OCI-LY3 (cell line): ENCODE measurements at regions not wholly inside any gene's neighbourhood (a gene's known extent, or its start where the extent isn't known, plus 50 kb on each side); places are given as distances from the start of the nearest gene placed in this dataset.

Experiments
- H2AFZ ChIP-seq: fragments of 200-600, 300-600 bp; shearing (Covaris generic); 2 replicates; pipeline ENCODE4 v1.6.0; 2014; ENCODE audit warnings: antibody characterized with exemption, low read depth, low read length
- H3K27ac ChIP-seq: fragments of 200-600, 300-600 bp; sonication (generic); 2 replicates; pipeline ENCODE4 v1.5.1; 2014; ENCODE audit warnings: mild to moderate bottlenecking, low read length, moderate library complexity, mixed read lengths
- H3K27me3 ChIP-seq: fragments of 200-600, 300-600 bp; sonication (generic); 2 replicates; pipeline ENCODE4 v1.6.1; 2014; ENCODE audit warnings: low read depth, low read length, mixed read lengths
- H3K36me3 ChIP-seq: fragments of 200-600, 300-600 bp; sonication (generic); replicated peaks from 2 replicates; pipeline ENCODE3; 2014; ENCODE audit warnings: low read depth, low read length, mixed read lengths
- H3K4me1 ChIP-seq: fragments of 300-600, 200-600 bp; sonication (generic); 2 replicates; pipeline ENCODE4 v1.6.1; 2014; ENCODE audit warnings: low read length, mixed read lengths
- H3K4me2 ChIP-seq: fragments of 200-600, 300-600 bp; sonication (generic); 2 replicates; pipeline ENCODE4 v1.6.1; 2014; ENCODE audit warnings: low read length, mixed read lengths
- H3K4me3 ChIP-seq: fragments of 300-600, 200-600 bp; sonication (generic); 2 replicates; pipeline ENCODE4 v1.5.1; 2014; ENCODE audit warnings: antibody characterized with exemption, mild to moderate bottlenecking, low read length, moderate library complexity
- H3K79me2 ChIP-seq: fragments of 300-600, 200-600 bp; shearing (Covaris generic); 2 replicates; pipeline ENCODE4 v1.6.1; 2014; ENCODE audit warnings: mild to moderate bottlenecking, low read length, mixed read lengths
- H3K9ac ChIP-seq: fragments of 300-600, 200-600 bp; shearing (Covaris generic); 2 replicates; pipeline ENCODE4 v1.6.0; 2014; ENCODE audit warnings: mild to moderate bottlenecking, low read length, moderate library complexity
- H3K9me3 ChIP-seq: fragments of 200-600, 300-600 bp; shearing (Covaris generic); 2 replicates; pipeline ENCODE4 v1.6.1; 2014; ENCODE audit warnings: low read length, mixed read lengths; ENCODE audit not compliant: insufficient read depth
- H4K20me1 ChIP-seq: fragments of 200-600, 300-600 bp; sonication (generic); 2 replicates; pipeline ENCODE4 v1.6.1; 2016; ENCODE audit warnings: low read length, mixed read lengths; ENCODE audit not compliant: insufficient read depth
- CTCF ChIP-seq: fragments of 200-600, 300-600 bp; sonication (generic); IDR thresholded peaks from 2 replicates; pipeline ENCODE4 v1.5.1; 2014; ENCODE audit warnings: antibody characterized with exemption, low read length, low read depth
- EZH2phosphoT487 ChIP-seq: fragments of 200-600 bp; shearing (Covaris generic); IDR thresholded peaks from 2 replicates; pipeline ENCODE4 v1.6.1; 2018; ENCODE audit warnings: antibody characterized with exemption, mixed run types, low read depth

GRCh38 chr13:44211704-44212346 is 161.8 kb upstream of the SERP2 start:
- Histone ChIP-seq H3K27me3 (peaks cover 95% of the 10 kb centered on the region), H3K9ac (no peak overlapping the region), H3K27ac (no peak overlapping the region), H4K20me1 (no peaks in the 10 kb centered on the region), H3K79me2 (no peaks in the 10 kb centered on the region), H3K4me2 (no peak overlapping the region), H3K36me3 (no peaks in the 10 kb centered on the region), H3K9me3 (no peaks in the 10 kb centered on the region), H3K4me1 (no peaks in the 10 kb centered on the region), H2AFZ (no peak overlapping the region), H3K4me3 (no peak overlapping the region)
- TF ChIP-seq CTCF (no peak), EZH2phosphoT487 (no peak)

DNA sequence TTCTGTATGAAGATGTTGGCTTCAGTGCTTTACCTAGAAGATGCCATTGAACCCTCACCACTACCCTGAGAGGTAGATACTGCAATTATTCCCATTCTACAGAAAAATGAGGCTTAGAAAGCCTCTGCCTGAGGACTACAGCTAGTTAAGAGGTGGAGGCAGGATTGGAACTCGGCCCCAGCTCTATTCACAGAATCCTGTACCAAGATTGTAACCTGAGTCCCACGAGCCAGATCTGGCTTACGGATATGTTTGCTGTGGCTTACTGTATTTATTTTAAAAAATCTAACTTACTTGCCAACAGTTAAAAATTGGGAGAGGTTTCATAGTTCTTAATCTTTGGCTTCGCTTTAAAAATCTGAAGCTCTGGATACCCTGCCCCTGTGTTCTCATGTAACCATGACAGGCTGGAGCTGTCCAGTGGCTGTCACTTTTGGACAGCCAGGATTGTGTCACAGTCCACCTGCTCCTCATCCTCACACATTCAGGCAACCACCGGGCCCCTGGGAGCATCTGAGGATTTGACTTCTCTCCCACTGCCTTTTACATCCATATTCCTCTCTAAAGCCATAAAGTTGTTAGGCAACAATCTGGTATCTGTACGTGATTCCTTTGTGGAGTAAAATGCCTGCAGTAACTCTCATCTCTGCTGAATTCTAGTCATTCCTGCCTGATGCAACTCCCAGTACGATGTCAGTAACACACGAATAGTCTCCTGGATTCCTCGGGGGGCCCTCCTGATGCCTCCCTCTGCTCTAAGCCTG is 160.8 kb upstream of the SERP2 start:
- TF ChIP-seq EZH2phosphoT487 (no peak), CTCF (no peak)
- no peaks in the 10 kb centered on the region for H4K20me1 ChIP-seq
- peaks cover 86% of the 10 kb centered on the region for H3K27me3 ChIP-seq
- H3K9me3 ChIP-seq, result no peaks in the 10 kb centered on the region
- no peaks in the 10 kb centered on the region for H3K79me2 ChIP-seq
- no peak overlapping the region for H3K9ac ChIP-seq
- no peaks in the 10 kb centered on the region for H3K4me1 ChIP-seq
- no peak overlapping the region for H3K4me2 ChIP-seq
- no peak overlapping the region for H3K27ac ChIP-seq
- no peaks in the 10 kb centered on the region for H3K36me3 ChIP-seq
- no peak overlapping the region for H3K4me3 ChIP-seq
- H2AFZ ChIP-seq, result no peak overlapping the region

- H4K20me1 ChIP-seq, result no peaks in the 10 kb centered on the region
- H3K27me3 ChIP-seq, result peaks cover 80% of the 10 kb centered on the region
- H3K4me2 ChIP-seq, result no peak overlapping the region
- H3K36me3 ChIP-seq, result no peaks in the 10 kb centered on the region
- no peaks in the 10 kb centered on the region for H3K4me1 ChIP-seq
- H3K79me2 ChIP-seq, result no peaks in the 10 kb centered on the region
- H3K4me3 ChIP-seq, result no peak overlapping the region
- H3K9me3 ChIP-seq, result no peaks in the 10 kb centered on the region
- H3K27ac ChIP-seq, result no peak overlapping the region
- no peak overlapping the region for H2AFZ ChIP-seq
- TF ChIP-seq EZH2phosphoT487 (no peak), CTCF (no peak)
- H3K9ac ChIP-seq, result no peak overlapping the region
These were observed 155.0 kb upstream of the SERP2 start for GRCh38 chr13:44218501-44219240.
